DND-41 (cell line): ENCODE measurements at regions not wholly inside any gene's neighbourhood (a gene's known extent, or its start where the extent isn't known, plus 50 kb on each side); places are given as distances from the start of the nearest gene placed in this dataset.

Experiments used
- ATAC-seq: fragments of 200-7000 bp; cut with Tn5 transposase; 3 replicates; pipeline ENCODE4 v1.9.1; 2021; ENCODE audit warnings: low read depth; ENCODE audit not compliant: insufficient read depth
- DNase-seq: peaks from one replicate; pipeline ENCODE4 v3.0.0-alpha.2; 2020
- H2AFZ ChIP-seq: 2 replicates; pipeline ENCODE4 v1.6.0; 2012; ENCODE audit warnings: low read depth, low read length
- H3K27ac ChIP-seq: 2 replicates; pipeline ENCODE4 v1.5.1; 2012; ENCODE audit warnings: low read length, inconsistent platforms
- H3K27me3 ChIP-seq: fragments of 200-600 bp; sonication (generic); 2 replicates; pipeline ENCODE4 v1.6.0; 2012; ENCODE audit warnings: low read length, mild to moderate bottlenecking, inconsistent platforms; ENCODE audit not compliant: insufficient read depth, poor library complexity
- H3K36me3 ChIP-seq: 2 replicates; pipeline ENCODE4 v1.5.1; 2012; ENCODE audit warnings: low read length, inconsistent platforms; ENCODE audit not compliant: insufficient read depth
- H3K4me1 ChIP-seq: 2 replicates; pipeline ENCODE4 v1.5.1; 2012; ENCODE audit warnings: mild to moderate bottlenecking, low read length; ENCODE audit not compliant: insufficient read depth
- H3K4me2 ChIP-seq: 2 replicates; pipeline ENCODE4 v1.6.0; 2012; ENCODE audit warnings: mild to moderate bottlenecking, moderate library complexity, low read length, inconsistent platforms; ENCODE audit not compliant: insufficient read depth
- H3K4me3 ChIP-seq, 2 experiments: fragments of 200-600 bp in 1 of 2; shearing (Covaris generic) in 1 of 2; 2 replicates each; pipeline ENCODE4 v1.5.1; 2012 to 2016; ENCODE audit warnings: inconsistent platforms in 2 of 2, low read length in 2 of 2, mild to moderate bottlenecking in 2 of 2, low read depth in 1 of 2, moderate library complexity in 1 of 2
- H3K79me2 ChIP-seq: 2 replicates; pipeline ENCODE4 v1.6.0; 2012; ENCODE audit warnings: low read length, inconsistent platforms; ENCODE audit not compliant: insufficient read depth
- H3K9ac ChIP-seq: 2 replicates; pipeline ENCODE4 v1.6.0; 2012; ENCODE audit warnings: low read depth, mild to moderate bottlenecking, inconsistent platforms, low read length, moderate library complexity
- H3K9me3 ChIP-seq: 2 replicates; pipeline ENCODE4 v1.5.1; 2012; ENCODE audit warnings: low read length, moderate library complexity, mild to moderate bottlenecking, inconsistent platforms; ENCODE audit not compliant: insufficient read depth, severe bottlenecking
- H4K20me1 ChIP-seq: 2 replicates; pipeline ENCODE4 v1.6.0; 2012; ENCODE audit warnings: low read length; ENCODE audit not compliant: insufficient read depth
- CTCF ChIP-seq: IDR thresholded peaks from 2 replicates; pipeline ENCODE4 v1.5.1; 2012; ENCODE audit warnings: borderline replicate concordance, low read length, moderate library complexity, mild to moderate bottlenecking; ENCODE audit not compliant: poor library complexity, severe bottlenecking; ENCODE audit errors: extremely low read depth
- EZH2 ChIP-seq: IDR thresholded peaks from 3 replicates; pipeline ENCODE4 v1.6.1; 2012; ENCODE audit warnings: borderline replicate concordance, low read depth, mild to moderate bottlenecking, moderate library complexity, low read length, inconsistent platforms; ENCODE audit not compliant: severe bottlenecking

GRCh38 chr21:34020005-34020847, 53.2 kb upstream of the MRPS6 start:
- Histone ChIP-seq H3K9me3 (peaks cover 5% of the 10 kb centered on the region), H3K36me3 (no peaks in the 10 kb centered on the region), H3K79me2 (no peaks in the 10 kb centered on the region), H3K4me3 (peak overlapping the region in 1 of 2 experiments; percentile 38; a peak in 1 of 4 replicates), H3K27me3 (no peaks in the 10 kb centered on the region), H3K4me2 (peak overlapping the region; percentile 63), H4K20me1 (no peaks in the 10 kb centered on the region), H2AFZ (peak overlapping the region; percentile 36; the same call in 1 of the 2 replicates), H3K27ac (peak overlapping the region; percentile 98), H3K9ac (peak overlapping the region; percentile 52), H3K4me1 (peaks cover 86% of the 10 kb centered on the region)
- TF ChIP-seq CTCF (peak; percentile 53), EZH2 (no peak)
- DNase-seq, result peak; percentile 82
- peak; percentile 77 for ATAC-seq

DNA sequence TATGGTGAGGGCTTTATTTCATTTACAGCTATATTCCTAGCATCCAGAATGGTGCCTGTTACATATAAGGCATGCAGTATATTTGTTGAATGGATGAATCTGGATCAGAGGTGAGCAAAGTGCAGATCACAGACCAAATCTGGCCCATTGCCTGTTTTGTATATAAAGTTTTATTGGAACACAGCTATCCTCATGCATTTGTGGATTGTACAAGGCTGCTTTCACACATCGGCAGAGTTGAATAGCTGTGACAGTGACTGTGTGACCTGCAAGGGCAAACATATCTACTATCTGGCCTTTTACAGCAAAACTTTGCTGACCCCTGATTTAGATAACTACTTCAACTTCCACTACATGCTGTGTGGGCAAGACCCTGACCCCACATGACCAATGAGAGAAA, 54.0 kb upstream of the MRPS6 start:
- Histone ChIP-seq H3K4me3 (peak overlapping the region in 1 of 2 experiments; percentile 31; a peak in 1 of 4 replicates), H3K4me1 (peaks cover 77% of the 10 kb centered on the region), H3K36me3 (no peaks in the 10 kb centered on the region), H3K4me2 (peak overlapping the region; percentile 63), H3K27me3 (no peaks in the 10 kb centered on the region), H2AFZ (0 out of 2 replicates have a peak overlapping the region, but pooled peaks have one; percentile 36), H3K27ac (peak overlapping the region; percentile 98), H4K20me1 (no peaks in the 10 kb centered on the region), H3K79me2 (no peaks in the 10 kb centered on the region), H3K9me3 (peaks cover 8% of the 10 kb centered on the region), H3K9ac (peak overlapping the region; percentile 52)
- ATAC-seq (no peak), DNase-seq (no peak)
- no peak for TF ChIP-seq CTCF
- TF ChIP-seq EZH2, result no peak

GRCh38 chr21:34018910-34019309, 54.5 kb upstream of the MRPS6 start:
- Histone ChIP-seq H3K9me3 (peaks cover 8% of the 10 kb centered on the region), H3K4me3 (no peak overlapping the region), H3K79me2 (no peaks in the 10 kb centered on the region), H3K27ac (peak overlapping the region; percentile 98), H2AFZ (no peak overlapping the region), H3K36me3 (no peaks in the 10 kb centered on the region), H3K4me1 (peaks cover 72% of the 10 kb centered on the region), H3K9ac (peak overlapping the region; percentile 52), H4K20me1 (no peaks in the 10 kb centered on the region), H3K27me3 (no peaks in the 10 kb centered on the region), H3K4me2 (peak overlapping the region; percentile 63)
- DNase-seq (no peak), ATAC-seq (no peak)
- no peak for TF ChIP-seq EZH2
- TF ChIP-seq CTCF, result no peak
